LoVo (cell line): ENCODE measurements at regions not wholly inside any gene's neighbourhood (a gene's known extent, or its start where the extent isn't known, plus 50 kb on each side); places are given as distances from the start of the nearest gene placed in this dataset.
A peak's percentile ranks its signal among the peaks of the same experiment; 100 is the strongest.

Experiments
- DNase-seq: peaks from one replicate; pipeline ENCODE4 v3.0.0-alpha.2; 2016; ENCODE audit warnings: low spot score

- no peak for DNase-seq
Measured at GRCh38 chr1:207971331-207972219, 60.6 kb upstream of the CD34 start.

- no peak for DNase-seq
Measured at GRCh38 chr1:207970329-207971233, 59.7 kb upstream of the CD34 start.

- DNase-seq: no peak
Measured at GRCh38 chr1:207969528-207969927, 58.6 kb upstream of the CD34 start.

GRCh38 chr1:207968521-207969009 lies 57.6 kb upstream of the CD34 start:
- no peak for DNase-seq

GRCh38 chr1:207967703-207968102 lies 56.8 kb upstream of the CD34 start:
- no peak for DNase-seq

GRCh38 chr1:207966521-207966920 lies 55.6 kb upstream of the CD34 start:
- no peak for DNase-seq

GRCh38 chr1:207965392-207966387 lies 54.8 kb upstream of the CD34 start:
- DNase-seq: no peak

- no peak for DNase-seq
Measured at GRCh38 chr1:207964195-207964966, 53.5 kb upstream of the CD34 start.

GRCh38 chr1:207963427-207964194 lies 52.7 kb upstream of the CD34 start:
- peak; percentile 88 for DNase-seq

GRCh38 chr1:207962716-207963426 lies 51.9 kb upstream of the CD34 start:
- DNase-seq: no peak
